ENCODE measurements at regions not wholly inside any gene's neighbourhood (a gene's known extent, or its start where the extent isn't known, plus 50 kb on each side); places are given as distances from the start of the nearest gene placed in this dataset.

GRCh38 chr6:145305670-145306069, 429.6 kb downstream of the EPM2A start:
- TF ChIP-seq, protein P1, sequence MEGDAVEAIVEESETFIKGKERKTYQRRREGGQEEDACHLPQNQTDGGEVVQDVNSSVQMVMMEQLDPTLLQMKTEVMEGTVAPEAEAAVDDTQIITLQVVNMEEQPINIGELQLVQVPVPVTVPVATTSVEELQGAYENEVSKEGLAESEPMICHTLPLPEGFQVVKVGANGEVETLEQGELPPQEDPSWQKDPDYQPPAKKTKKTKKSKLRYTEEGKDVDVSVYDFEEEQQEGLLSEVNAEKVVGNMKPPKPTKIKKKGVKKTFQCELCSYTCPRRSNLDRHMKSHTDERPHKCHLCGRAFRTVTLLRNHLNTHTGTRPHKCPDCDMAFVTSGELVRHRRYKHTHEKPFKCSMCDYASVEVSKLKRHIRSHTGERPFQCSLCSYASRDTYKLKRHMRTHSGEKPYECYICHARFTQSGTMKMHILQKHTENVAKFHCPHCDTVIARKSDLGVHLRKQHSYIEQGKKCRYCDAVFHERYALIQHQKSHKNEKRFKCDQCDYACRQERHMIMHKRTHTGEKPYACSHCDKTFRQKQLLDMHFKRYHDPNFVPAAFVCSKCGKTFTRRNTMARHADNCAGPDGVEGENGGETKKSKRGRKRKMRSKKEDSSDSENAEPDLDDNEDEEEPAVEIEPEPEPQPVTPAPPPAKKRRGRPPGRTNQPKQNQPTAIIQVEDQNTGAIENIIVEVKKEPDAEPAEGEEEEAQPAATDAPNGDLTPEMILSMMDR (conservative IDR thresholded peaks at IDR 0.05; ENCODE audit: low read depth, low read length) = no peak
- TF ChIP-seq EZH2 (IDR thresholded peaks at IDR 0.05; ENCODE audit: low read length, unreplicated experiment) (no peak), EZH2phosphoT487 (IDR thresholded peaks at IDR 0.05; ENCODE audit: borderline replicate concordance, low read length) (no peak)

All from PC-3 (cell line).